ENCODE measurements at regions not wholly inside any gene's neighbourhood (a gene's known extent, or its start where the extent isn't known, plus 50 kb on each side); places are given as distances from the start of the nearest gene placed in this dataset.

GRCh38 chr2:8072907-8073306 is 608.9 kb upstream of the ID2 start:
- TF ChIP-seq CTCF (IDR thresholded peaks at IDR 0.05) (no peak), POLR2A (IDR thresholded peaks at IDR 0.05; ENCODE audit: low read depth) (no peak), POLR2AphosphoS5 (IDR thresholded peaks at IDR 0.05) (no peak), EP300 (IDR thresholded peaks at IDR 0.05) (no peak)

Measured in esophagus muscularis mucosa (tissue), 4 donors.